ENCODE measurements at regions not wholly inside any gene's neighbourhood (a gene's known extent, or its start where the extent isn't known, plus 50 kb on each side); places are given as distances from the start of the nearest gene placed in this dataset.

DNA sequence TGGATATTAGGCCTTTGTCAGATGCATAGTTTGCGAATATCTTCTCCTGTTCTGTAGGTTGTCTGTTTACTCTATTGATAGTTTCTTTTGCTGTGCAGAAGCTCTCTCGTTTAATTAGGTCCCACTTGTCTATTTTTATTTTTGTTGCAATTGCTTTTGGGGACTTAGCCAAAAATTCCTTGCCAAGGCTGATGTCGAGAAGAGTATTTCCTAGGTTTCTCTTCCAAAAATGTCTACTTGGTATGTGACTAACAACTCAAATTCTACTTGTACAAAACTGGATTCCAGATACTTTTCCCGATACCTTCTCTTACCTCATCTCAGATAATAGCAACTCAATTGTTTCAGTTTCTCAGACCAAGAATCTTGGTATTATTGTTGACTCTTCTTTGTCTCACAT lies 142.4 kb upstream of the GLRA2 start:
- 75% methylated on average over 3 of the region's 4 CpGs for WGBS

GRCh38 chrX:14380044-14380443 lies 149.3 kb upstream of the GLRA2 start:
- H3K9ac ChIP-seq (ENCODE audit: low read length): no peak overlapping the region

More for the DNA sequence above, 142.4 kb upstream of the GLRA2 start:
- no peaks in the 10 kb centered on the region for H3K9me3 ChIP-seq (ENCODE audit: control insufficient read depth, low read length)
- H3K18ac ChIP-seq (ENCODE audit: low read depth in 1 of 2, low read length in 2 of 2): no peak overlapping the region
- no peak overlapping the region for H2BK12ac ChIP-seq (ENCODE audit: low read length in 2 of 2)
- no peak for DNase-seq
- H4K91ac ChIP-seq (ENCODE audit: low read length): no peak overlapping the region
- no peak overlapping the region for H4K8ac ChIP-seq (ENCODE audit: low read length)
- no peak overlapping the region for H3K4me2 ChIP-seq (ENCODE audit: low read length, poor library complexity, severe bottlenecking)
- no peaks in the 10 kb centered on the region for H3K79me1 ChIP-seq (replicated peaks; ENCODE audit: low read length, poor library complexity, severe bottlenecking)
- H2BK120ac ChIP-seq (ENCODE audit: low read depth, low read length): no peak overlapping the region
- H3K36me3 ChIP-seq (ENCODE audit: control insufficient read depth in 1 of 2, insufficient read depth in 2 of 2, low read depth in 1 of 2, low read length in 2 of 2): no peaks in the 10 kb centered on the region
- H3K27ac ChIP-seq (ENCODE audit: low read length, poor library complexity, severe bottlenecking): no peak overlapping the region
- no peaks in the 10 kb centered on the region for H3K4me1 ChIP-seq (ENCODE audit: control insufficient read depth, insufficient read depth, low read depth, low read length)
- H2BK5ac ChIP-seq (ENCODE audit: low read depth, low read length, poor library complexity, severe bottlenecking): no peak overlapping the region
- no peak overlapping the region for H3K14ac ChIP-seq (ENCODE audit: low read length in 2 of 2)
- no peak overlapping the region for H3K4ac ChIP-seq (ENCODE audit: low read depth in 1 of 2, low read length in 2 of 2)
- no peak overlapping the region for H3K9ac ChIP-seq (ENCODE audit: low read length)
- H2BK15ac ChIP-seq (ENCODE audit: low read depth, poor library complexity, severe bottlenecking): no peak overlapping the region
- no peaks in the 10 kb centered on the region for H3K27me3 ChIP-seq (ENCODE audit: control insufficient read depth in 1 of 2, insufficient read depth in 1 of 2, low read length in 2 of 2)
- no peak overlapping the region for H3K4me3 ChIP-seq (ENCODE audit: insufficient read depth in 1 of 2, low read depth in 1 of 2, low read length in 2 of 2)
- H3K23ac ChIP-seq (ENCODE audit: low read length in 2 of 2): no peak overlapping the region
- H2AK5ac ChIP-seq (ENCODE audit: low read length, severe bottlenecking): no peak overlapping the region
- no peak overlapping the region for H2AFZ ChIP-seq (ENCODE audit: low read depth, low read length)

DNA sequence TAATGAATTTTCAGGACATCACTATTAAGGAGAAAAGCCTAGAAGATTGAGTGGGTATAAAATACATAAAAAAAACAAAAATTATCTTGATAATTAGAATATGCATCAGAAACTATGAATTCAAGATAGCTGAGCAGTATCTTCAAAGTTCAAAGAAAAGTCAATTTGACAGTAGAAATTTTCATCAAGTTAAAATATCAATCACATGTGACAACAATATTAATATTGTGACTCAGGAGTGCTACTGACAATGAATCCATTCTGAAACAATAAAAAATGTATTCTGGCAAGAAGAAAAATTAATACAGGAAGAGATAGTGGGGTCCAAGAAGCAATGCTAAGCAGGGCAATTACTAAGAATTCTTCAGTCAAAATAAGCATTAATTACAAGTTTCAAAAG lies 151.9 kb upstream of the GLRA2 start:
- Histone ChIP-seq H3K9ac (ENCODE audit: low read length) (no peak overlapping the region), H4K8ac (ENCODE audit: low read length) (no peak overlapping the region), H3K4me1 (ENCODE audit: control insufficient read depth, insufficient read depth, low read depth, low read length) (no peaks in the 10 kb centered on the region), H3K27ac (ENCODE audit: low read length, poor library complexity, severe bottlenecking) (no peak overlapping the region), H3K79me1 (replicated peaks; ENCODE audit: low read length, poor library complexity, severe bottlenecking) (no peaks in the 10 kb centered on the region), H3K4ac (ENCODE audit: low read depth in 1 of 2, low read length in 2 of 2) (no peak overlapping the region), H3K36me3 (ENCODE audit: control insufficient read depth in 1 of 2, insufficient read depth in 2 of 2, low read depth in 1 of 2, low read length in 2 of 2) (no peaks in the 10 kb centered on the region), H2BK120ac (ENCODE audit: low read depth, low read length) (no peak overlapping the region), H2BK12ac (ENCODE audit: low read length in 2 of 2) (no peak overlapping the region), H2AK5ac (ENCODE audit: low read length, severe bottlenecking) (no peak overlapping the region), H3K23ac (ENCODE audit: low read length in 2 of 2) (no peak overlapping the region), H4K91ac (ENCODE audit: low read length) (no peak overlapping the region), H2AFZ (ENCODE audit: low read depth, low read length) (no peak overlapping the region), H3K4me2 (ENCODE audit: low read length, poor library complexity, severe bottlenecking) (no peak overlapping the region), H3K14ac (ENCODE audit: low read length in 2 of 2) (no peak overlapping the region), H3K4me3 (ENCODE audit: insufficient read depth in 1 of 2, low read depth in 1 of 2, low read length in 2 of 2) (no peak overlapping the region), H3K9me3 (ENCODE audit: control insufficient read depth, low read length) (no peaks in the 10 kb centered on the region), H2BK5ac (ENCODE audit: low read depth, low read length, poor library complexity, severe bottlenecking) (no peak overlapping the region), H2BK15ac (ENCODE audit: low read depth, poor library complexity, severe bottlenecking) (no peak overlapping the region), H3K27me3 (ENCODE audit: control insufficient read depth in 1 of 2, insufficient read depth in 1 of 2, low read length in 2 of 2) (no peaks in the 10 kb centered on the region), H3K18ac (ENCODE audit: low read depth in 1 of 2, low read length in 2 of 2) (no peak overlapping the region)
- DNase-seq: no peak

More at GRCh38 chrX:14380044-14380443, 149.3 kb upstream of the GLRA2 start:
- no peak overlapping the region for H4K91ac ChIP-seq (ENCODE audit: low read length)
- no peaks in the 10 kb centered on the region for H3K27me3 ChIP-seq (ENCODE audit: control insufficient read depth in 1 of 2, insufficient read depth in 1 of 2, low read length in 2 of 2)
- H3K36me3 ChIP-seq (ENCODE audit: control insufficient read depth in 1 of 2, insufficient read depth in 2 of 2, low read depth in 1 of 2, low read length in 2 of 2): no peaks in the 10 kb centered on the region
- no peak overlapping the region for H3K4ac ChIP-seq (ENCODE audit: low read depth in 1 of 2, low read length in 2 of 2)
- H2BK15ac ChIP-seq (ENCODE audit: low read depth, poor library complexity, severe bottlenecking): no peak overlapping the region
- H3K18ac ChIP-seq (ENCODE audit: low read depth in 1 of 2, low read length in 2 of 2): no peak overlapping the region
- H2BK120ac ChIP-seq (ENCODE audit: low read depth, low read length): no peak overlapping the region
- no peak for DNase-seq
- H3K4me3 ChIP-seq (ENCODE audit: insufficient read depth in 1 of 2, low read depth in 1 of 2, low read length in 2 of 2): no peak overlapping the region
- no peak overlapping the region for H2BK12ac ChIP-seq (ENCODE audit: low read length in 2 of 2)
- no peak overlapping the region for H3K14ac ChIP-seq (ENCODE audit: low read length in 2 of 2)
- no peak overlapping the region for H3K4me2 ChIP-seq (ENCODE audit: low read length, poor library complexity, severe bottlenecking)
- no peak overlapping the region for H3K27ac ChIP-seq (ENCODE audit: low read length, poor library complexity, severe bottlenecking)
- H3K4me1 ChIP-seq (ENCODE audit: control insufficient read depth, insufficient read depth, low read depth, low read length): no peaks in the 10 kb centered on the region
- no peak overlapping the region for H2AFZ ChIP-seq (ENCODE audit: low read depth, low read length)
- no peaks in the 10 kb centered on the region for H3K79me1 ChIP-seq (replicated peaks; ENCODE audit: low read length, poor library complexity, severe bottlenecking)
- H2AK5ac ChIP-seq (ENCODE audit: low read length, severe bottlenecking): no peak overlapping the region
- no peak overlapping the region for H2BK5ac ChIP-seq (ENCODE audit: low read depth, low read length, poor library complexity, severe bottlenecking)
- no peak overlapping the region for H4K8ac ChIP-seq (ENCODE audit: low read length)
- H3K9me3 ChIP-seq (ENCODE audit: control insufficient read depth, low read length): no peaks in the 10 kb centered on the region
- no peak overlapping the region for H3K23ac ChIP-seq (ENCODE audit: low read length in 2 of 2)

DNA sequence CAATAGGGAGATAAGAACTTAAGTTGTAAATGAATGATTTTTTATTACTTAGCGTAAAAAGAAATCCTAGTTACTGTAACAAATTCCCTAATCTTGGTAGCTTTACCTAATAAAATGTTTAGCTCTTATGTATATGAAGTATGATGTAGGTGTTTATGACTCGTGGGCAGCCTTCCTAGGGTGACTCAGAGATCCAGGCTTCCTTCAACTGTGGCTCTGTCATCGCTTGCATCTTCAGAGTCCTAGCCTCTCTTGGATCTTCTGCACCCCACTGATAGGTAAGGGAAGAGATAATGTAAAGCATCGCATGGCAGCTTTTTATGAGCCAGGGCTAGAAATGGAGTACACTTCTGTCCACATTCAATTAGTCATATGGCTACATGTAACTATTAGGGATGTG lies 165.6 kb upstream of the GLRA2 start:
- WGBS: 0% methylated on average over 1 of the region's 4 CpGs

More for the DNA sequence above, 165.6 kb upstream of the GLRA2 start:
- H2AFZ ChIP-seq (ENCODE audit: low read depth, low read length): no peak overlapping the region
- no peak overlapping the region for H3K4ac ChIP-seq (ENCODE audit: low read depth in 1 of 2, low read length in 2 of 2)
- no peak overlapping the region for H2BK120ac ChIP-seq (ENCODE audit: low read depth, low read length)
- no peak overlapping the region for H3K4me3 ChIP-seq (ENCODE audit: insufficient read depth in 1 of 2, low read depth in 1 of 2, low read length in 2 of 2)
- H3K9me3 ChIP-seq (ENCODE audit: control insufficient read depth, low read length): no peaks in the 10 kb centered on the region
- no peak overlapping the region for H3K23ac ChIP-seq (ENCODE audit: low read length in 2 of 2)
- no peak overlapping the region for H2BK15ac ChIP-seq (ENCODE audit: low read depth, poor library complexity, severe bottlenecking)
- H2AK5ac ChIP-seq (ENCODE audit: low read length, severe bottlenecking): no peak overlapping the region
- DNase-seq: no peak
- H3K79me1 ChIP-seq (replicated peaks; ENCODE audit: low read length, poor library complexity, severe bottlenecking): no peaks in the 10 kb centered on the region
- H3K36me3 ChIP-seq (ENCODE audit: control insufficient read depth in 1 of 2, insufficient read depth in 2 of 2, low read depth in 1 of 2, low read length in 2 of 2): no peaks in the 10 kb centered on the region
- H3K14ac ChIP-seq (ENCODE audit: low read length in 2 of 2): no peak overlapping the region
- H3K4me1 ChIP-seq (ENCODE audit: control insufficient read depth, insufficient read depth, low read depth, low read length): no peaks in the 10 kb centered on the region
- H2BK5ac ChIP-seq (ENCODE audit: low read depth, low read length, poor library complexity, severe bottlenecking): no peak overlapping the region
- H3K18ac ChIP-seq (ENCODE audit: low read depth in 1 of 2, low read length in 2 of 2): no peak overlapping the region
- H4K8ac ChIP-seq (ENCODE audit: low read length): no peak overlapping the region
- no peak overlapping the region for H3K27ac ChIP-seq (ENCODE audit: low read length, poor library complexity, severe bottlenecking)
- no peak overlapping the region for H3K9ac ChIP-seq (ENCODE audit: low read length)
- no peaks in the 10 kb centered on the region for H3K27me3 ChIP-seq (ENCODE audit: control insufficient read depth in 1 of 2, insufficient read depth in 1 of 2, low read length in 2 of 2)
- no peak overlapping the region for H3K4me2 ChIP-seq (ENCODE audit: low read length, poor library complexity, severe bottlenecking)
- no peak overlapping the region for H2BK12ac ChIP-seq (ENCODE audit: low read length in 2 of 2)
- H4K91ac ChIP-seq (ENCODE audit: low read length): no peak overlapping the region

All from mesenchymal stem cell (in vitro differentiated cells and primary cell).